ENCODE measurements at regions not wholly inside any gene's neighbourhood (a gene's known extent, or its start where the extent isn't known, plus 50 kb on each side); places are given as distances from the start of the nearest gene placed in this dataset.
"Not testable (repeated sequence)": the region's sequence is repeated elsewhere in the genome, so short reads cannot be mapped to it uniquely, and the experiment has no call there.

DNA sequence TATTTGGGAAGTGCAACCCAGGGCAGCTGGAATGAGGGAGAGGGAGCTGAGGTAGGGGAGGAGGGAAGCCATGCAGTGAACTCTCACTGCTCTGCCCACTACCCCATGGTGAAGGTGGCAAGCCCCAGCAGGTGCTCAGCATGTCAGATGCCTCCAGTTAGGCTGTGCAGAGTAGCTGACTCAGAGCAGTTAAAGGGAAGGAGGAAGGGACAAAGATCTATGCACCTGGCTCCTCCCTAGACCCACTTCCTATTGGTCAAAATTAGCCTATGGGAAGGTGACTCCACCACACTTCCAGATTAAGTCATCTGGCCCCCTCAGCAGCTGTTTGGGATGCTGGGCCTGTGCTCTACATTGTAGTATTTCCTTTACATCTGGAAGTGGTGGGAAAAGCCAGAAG, 125.7 kb upstream of the MTPN start:
- DNase-seq (ENCODE audit: insufficient read length, low spot score) (no peak), FAIRE-seq (no peak)
- TF ChIP-seq, protein P1, sequence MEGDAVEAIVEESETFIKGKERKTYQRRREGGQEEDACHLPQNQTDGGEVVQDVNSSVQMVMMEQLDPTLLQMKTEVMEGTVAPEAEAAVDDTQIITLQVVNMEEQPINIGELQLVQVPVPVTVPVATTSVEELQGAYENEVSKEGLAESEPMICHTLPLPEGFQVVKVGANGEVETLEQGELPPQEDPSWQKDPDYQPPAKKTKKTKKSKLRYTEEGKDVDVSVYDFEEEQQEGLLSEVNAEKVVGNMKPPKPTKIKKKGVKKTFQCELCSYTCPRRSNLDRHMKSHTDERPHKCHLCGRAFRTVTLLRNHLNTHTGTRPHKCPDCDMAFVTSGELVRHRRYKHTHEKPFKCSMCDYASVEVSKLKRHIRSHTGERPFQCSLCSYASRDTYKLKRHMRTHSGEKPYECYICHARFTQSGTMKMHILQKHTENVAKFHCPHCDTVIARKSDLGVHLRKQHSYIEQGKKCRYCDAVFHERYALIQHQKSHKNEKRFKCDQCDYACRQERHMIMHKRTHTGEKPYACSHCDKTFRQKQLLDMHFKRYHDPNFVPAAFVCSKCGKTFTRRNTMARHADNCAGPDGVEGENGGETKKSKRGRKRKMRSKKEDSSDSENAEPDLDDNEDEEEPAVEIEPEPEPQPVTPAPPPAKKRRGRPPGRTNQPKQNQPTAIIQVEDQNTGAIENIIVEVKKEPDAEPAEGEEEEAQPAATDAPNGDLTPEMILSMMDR (IDR thresholded peaks at IDR 0.05; ENCODE audit: insufficient read depth, missing control alignments) = no peak

DNA sequence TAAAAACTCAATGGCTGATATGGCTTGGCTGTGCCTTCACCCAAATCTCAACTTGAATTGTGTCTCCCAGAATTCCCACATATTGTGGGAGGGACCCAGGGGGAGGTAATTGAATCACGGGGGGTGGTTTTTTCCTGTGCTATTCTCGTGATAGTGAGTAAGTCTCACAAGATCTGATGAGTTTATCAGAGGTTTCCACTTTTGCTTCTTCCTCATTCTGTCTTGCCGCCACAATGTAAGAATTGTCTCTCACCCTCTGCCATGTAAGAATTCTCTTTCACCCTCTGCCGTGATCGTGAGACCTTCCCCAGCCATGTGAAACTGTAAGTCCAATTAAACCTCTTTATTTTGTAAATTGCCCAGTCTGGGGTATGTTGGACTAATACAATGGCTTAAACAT, 115.6 kb upstream of the MTPN start:
- DNase-seq (ENCODE audit: insufficient read length, low spot score); FAIRE-seq: not testable (repeated sequence)

DNA sequence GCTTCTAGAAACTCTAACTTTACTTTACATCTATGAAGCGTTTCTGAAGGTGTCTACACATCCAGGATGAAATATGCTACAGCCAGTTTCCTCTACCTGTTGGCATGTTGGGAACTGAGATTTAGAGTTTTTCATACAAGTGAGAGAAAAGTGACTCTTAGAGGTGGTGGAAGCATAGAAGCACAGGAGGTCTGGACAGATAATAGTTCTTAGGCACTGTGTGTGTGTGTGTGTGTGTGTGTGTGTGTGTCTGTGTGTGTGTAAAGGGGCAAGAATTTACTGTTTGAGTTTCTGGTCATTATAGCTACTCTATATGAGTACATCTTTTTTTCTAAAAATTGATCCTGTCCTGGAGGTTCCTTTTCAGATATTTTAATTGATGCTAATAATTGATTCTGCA, 110.7 kb upstream of the MTPN start:
- no peak for FAIRE-seq
- TF ChIP-seq, protein P1 (IDR thresholded peaks at IDR 0.05; ENCODE audit: insufficient read depth, missing control alignments) = no peak
- no peak for DNase-seq (ENCODE audit: insufficient read length, low spot score)

DNA sequence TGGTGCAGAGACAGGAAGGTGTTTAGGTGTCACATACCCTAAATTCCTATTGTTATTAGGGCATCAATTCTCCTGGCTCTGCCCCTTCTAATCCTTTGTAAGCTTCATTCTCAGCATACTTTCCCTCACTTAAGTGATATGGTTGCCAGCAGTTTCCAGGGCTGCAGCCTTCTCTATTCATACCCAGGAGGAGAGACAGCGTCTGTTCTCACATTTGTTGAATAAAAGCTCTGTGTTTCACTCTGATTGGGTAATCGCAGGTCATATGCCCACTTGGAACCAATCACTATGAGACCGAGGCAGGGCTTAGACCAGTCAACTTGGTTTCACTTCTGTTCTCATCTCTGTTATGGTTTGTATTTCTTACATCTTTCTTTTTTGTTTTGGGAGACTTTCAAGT, 109.6 kb upstream of the MTPN start:
- DNase-seq (ENCODE audit: insufficient read length, low spot score) (no peak), FAIRE-seq (no peak)
- TF ChIP-seq, protein P1 (IDR thresholded peaks at IDR 0.05; ENCODE audit: insufficient read depth, missing control alignments) = no peak

DNA sequence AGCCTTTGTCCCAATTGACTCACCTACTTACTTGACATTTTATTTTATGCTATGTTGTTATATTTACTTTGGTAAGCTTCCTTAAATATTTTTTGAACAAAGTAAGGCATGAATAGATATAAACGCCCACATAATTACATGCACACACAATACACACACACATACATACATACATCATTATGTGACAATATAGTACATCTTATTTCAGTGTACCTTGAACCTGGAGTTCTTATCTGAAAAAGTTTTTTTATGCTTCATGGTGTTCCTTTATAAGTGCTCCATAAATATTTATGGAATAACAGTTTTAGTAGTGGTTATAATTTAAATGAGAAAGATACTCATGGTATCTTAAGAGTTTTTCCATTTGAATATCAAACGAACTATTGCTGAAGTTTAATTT, 102.8 kb upstream of the MTPN start:
- peak; percentile 41 for FAIRE-seq
- DNase-seq (ENCODE audit: insufficient read length, low spot score) = no peak
- TF ChIP-seq, protein P1 (IDR thresholded peaks at IDR 0.05; ENCODE audit: insufficient read depth, missing control alignments) = no peak

DNA sequence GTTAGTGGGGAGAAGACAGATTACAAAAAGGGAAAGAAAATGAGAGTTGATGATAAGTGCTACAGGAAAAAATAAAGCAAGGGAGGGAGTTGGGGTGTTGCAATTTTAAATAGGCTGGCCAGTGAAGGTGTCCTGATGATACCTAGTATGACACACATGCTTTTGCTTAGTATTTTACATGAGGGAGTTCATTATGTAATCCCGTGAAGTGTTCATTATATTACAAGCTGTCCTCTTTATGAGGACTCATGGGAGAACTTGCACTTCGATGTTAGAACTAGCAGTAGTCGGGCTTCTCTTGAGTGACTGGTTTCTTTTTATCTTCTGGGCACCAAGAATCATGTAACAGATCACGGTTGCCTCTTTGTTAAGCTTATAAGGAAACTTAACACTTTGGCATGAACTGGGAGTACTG, 102.3 kb upstream of the MTPN start:
- DNase-seq (ENCODE audit: insufficient read length, low spot score) = no peak
- TF ChIP-seq, protein P1 (IDR thresholded peaks at IDR 0.05; ENCODE audit: insufficient read depth, missing control alignments) = no peak
- FAIRE-seq = no peak

DNA sequence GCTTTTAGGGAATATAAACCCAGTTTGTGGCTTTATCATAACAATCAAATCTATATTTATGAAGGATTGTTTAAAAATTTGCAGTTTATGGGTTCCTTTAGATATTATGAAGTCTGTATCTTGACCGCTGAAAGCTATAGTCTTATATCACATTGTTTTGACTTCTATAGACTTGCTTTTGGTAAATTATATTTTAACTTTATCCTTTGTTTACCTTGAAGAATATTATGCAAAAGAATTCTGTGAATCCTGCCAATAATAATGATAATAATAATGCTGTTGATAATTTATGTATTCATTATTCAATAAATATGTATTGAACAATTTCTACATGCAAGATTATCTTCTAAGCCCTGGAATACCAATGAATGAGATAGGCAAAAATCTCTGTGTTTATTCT, 101.9 kb upstream of the MTPN start:
- DNase-seq (ENCODE audit: insufficient read length, low spot score) = no peak
- TF ChIP-seq, protein P1 (IDR thresholded peaks at IDR 0.05; ENCODE audit: insufficient read depth, missing control alignments) = no peak
- FAIRE-seq = no peak

DNA sequence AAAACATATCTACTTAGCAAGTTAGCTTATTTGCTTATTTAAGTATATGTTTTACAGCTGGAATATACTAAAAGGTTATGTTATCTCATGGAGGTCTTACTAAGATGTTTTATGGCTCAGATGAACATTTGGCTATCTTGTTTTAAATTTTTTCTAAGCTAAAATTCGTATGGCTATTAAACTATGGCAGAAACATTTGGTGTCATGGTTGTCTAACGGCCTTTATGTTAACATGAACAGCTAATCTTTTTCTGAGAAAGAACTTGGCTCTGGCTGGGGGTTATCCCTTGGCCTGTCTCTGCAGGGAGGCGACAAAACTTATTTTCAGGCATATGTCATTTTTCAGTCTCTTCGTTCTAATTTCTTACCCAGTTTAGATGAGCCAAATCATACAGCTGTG, 101.5 kb upstream of the MTPN start:
- TF ChIP-seq, protein P1 (IDR thresholded peaks at IDR 0.05; ENCODE audit: insufficient read depth, missing control alignments) = no peak
- DNase-seq (ENCODE audit: insufficient read length, low spot score) (no peak), FAIRE-seq (no peak)

All from D721Med (cell line).